HCT116 (cell line): ENCODE measurements at regions not wholly inside any gene's neighbourhood (a gene's known extent, or its start where the extent isn't known, plus 50 kb on each side); places are given as distances from the start of the nearest gene placed in this dataset.

Source experiments
- ATAC-seq: fragments of 200-7000 bp; cut with Tn5 transposase; 2 replicates; pipeline ENCODE4 v1.9.1; 2020; ENCODE audit warnings: mild to moderate bottlenecking, moderate library complexity
- BruUV-seq: library from RNA; stranded (reverse); fragments of 400-500 nt; replicated peaks from 2 replicates; lab custom pipeline; 2021; lab: Mats Ljungman, UMichigan
- CTCF ChIA-PET: fragments of 300-600 bp; sonication (Branson Sonifier 250); formaldehyde crosslinking; loops from one replicate; lab custom pipeline; 2021; ENCODE audit warnings: antibody characterized with exemption; lab: Charles Lee
- POLR2A ChIA-PET: fragments of 300-600, 350-600 bp; sonication (Branson Sonifier 250); formaldehyde crosslinking; loops from one replicate; lab custom pipeline; 2021; ENCODE audit warnings: antibody characterized with exemption; lab: Charles Lee
- RAD21 ChIA-PET, 2 experiments: fragments of 300-600 bp; sonication (Branson Sonifier 250); formaldehyde crosslinking; loops; one replicate each; lab custom pipeline; 2023; ENCODE audit warnings: low total read pairs in 2 of 2; ENCODE audit not compliant: uncharacterized antibody in 2 of 2, unreplicated experiment in 2 of 2, low non-redundant PET in 1 of 2; lab: Charles Lee
- DNase-seq: peaks from one replicate; pipeline ENCODE4 v3.0.0-alpha.2; 2010; ENCODE audit warnings: low read depth, low spot score
- H2AFZ ChIP-seq: fragments of 200-600 bp; shearing (Covaris generic), sonication (generic); 2 replicates; pipeline ENCODE4 v1.6.1; 2017; ENCODE audit warnings: low read depth, mixed run types, mixed read lengths, antibody characterized with exemption, low read length; ENCODE audit not compliant: poor library complexity, severe bottlenecking
- H3K27ac ChIP-seq: 2 replicates; pipeline ENCODE4 v1.5.1; 2012; ENCODE audit warnings: low read depth, low read length
- H3K27me3 ChIP-seq: fragments of 200-600 bp; sonication (generic); 2 replicates; pipeline ENCODE4 v1.6.1; 2016; ENCODE audit warnings: mixed run types, low read length, mixed read lengths; ENCODE audit not compliant: insufficient read depth
- H3K36me3 ChIP-seq, 2 experiments: fragments of 200-500 bp in 1 of 2; fragments of 200-600 bp in 1 of 2; sonication (Bioruptor generic) in 1 of 2; sonication (generic) in 1 of 2; 2 replicates each; pipeline versions ENCODE4 v1.5.1 to v1.6.1; 2014 to 2016; ENCODE audit warnings: low read length in 2 of 2, inconsistent platforms in 1 of 2, mixed read lengths in 1 of 2, mixed run types in 1 of 2; ENCODE audit not compliant: insufficient read depth in 2 of 2, control insufficient read depth in 1 of 2
- H3K4me1 ChIP-seq, 2 experiments: fragments of 200-600 bp in 1 of 2; sonication (generic) in 1 of 2; 2 replicates each; pipeline versions ENCODE4 v1.5.1 to v1.6.1; 2012 to 2017; ENCODE audit warnings: low read length in 2 of 2, inconsistent platforms in 1 of 2, mild to moderate bottlenecking in 1 of 2, mixed read lengths in 1 of 2, mixed run types in 1 of 2, moderate library complexity in 1 of 2; ENCODE audit not compliant: insufficient read depth in 2 of 2, control insufficient read depth in 1 of 2
- H3K4me2 ChIP-seq: fragments of 200-600 bp; sonication (generic); 2 replicates; pipeline ENCODE4 v1.6.1; 2017; ENCODE audit warnings: mixed run types, low read length, mixed read lengths
- H3K4me3 ChIP-seq, 2 experiments: fragments of 200-600 bp in 1 of 2; sonication (generic) in 1 of 2; replicated peaks in 1 of 2; 2 replicates each; pipeline ENCODE4 v1.5.1; 2011 to 2016; ENCODE audit warnings: low read length in 2 of 2, control low read depth in 1 of 2, low read depth in 1 of 2, mild to moderate bottlenecking in 1 of 2, mixed read lengths in 1 of 2, mixed run types in 1 of 2
- H3K79me2 ChIP-seq: fragments of 200-600 bp; sonication (generic); 2 replicates; pipeline ENCODE4 v1.6.1; 2017; ENCODE audit warnings: mild to moderate bottlenecking, mixed run types, low read length, moderate library complexity, mixed read lengths; ENCODE audit not compliant: insufficient read depth
- H3K9ac ChIP-seq: fragments of 200-600 bp; sonication (generic); 2 replicates; pipeline ENCODE4 v1.6.1; 2016; ENCODE audit warnings: low read length, mixed read lengths
- H3K9me2 ChIP-seq: fragments of 200-600 bp; sonication (generic), shearing (Covaris generic); 2 replicates; pipeline ENCODE4 v1.6.1; 2017; ENCODE audit warnings: mixed run types, mild to moderate bottlenecking, moderate library complexity; ENCODE audit not compliant: insufficient read depth
- H3K9me3 ChIP-seq, 2 experiments: fragments of 200-500 bp in 1 of 2; fragments of 200-600 bp in 1 of 2; sonication (Bioruptor generic) in 1 of 2; sonication (generic) in 1 of 2; 2 replicates each; pipeline ENCODE4 v1.6.1; 2014 to 2017; ENCODE audit warnings: low read length in 2 of 2, mixed read lengths in 2 of 2, inconsistent platforms in 1 of 2, low read depth in 1 of 2, mild to moderate bottlenecking in 1 of 2, mixed run types in 1 of 2, moderate library complexity in 1 of 2; ENCODE audit not compliant: control insufficient read depth in 1 of 2, insufficient read depth in 1 of 2
- H4K20me1 ChIP-seq: fragments of 200-600 bp; sonication (generic), shearing (Covaris generic); 2 replicates; pipeline ENCODE4 v1.6.1; 2017; ENCODE audit warnings: mixed run types, mild to moderate bottlenecking, moderate library complexity; ENCODE audit not compliant: insufficient read depth
- CEBPB ChIP-seq: IDR thresholded peaks from 2 replicates; pipeline ENCODE4 v1.6.1; 2012; ENCODE audit warnings: low read depth
- POLR2AphosphoS5 ChIP-seq: IDR thresholded peaks from 2 replicates; pipeline ENCODE4 v1.6.1; 2011; ENCODE audit warnings: mild to moderate bottlenecking, low read depth, low read length, moderate library complexity
- SIN3A ChIP-seq: IDR thresholded peaks from 2 replicates; pipeline ENCODE4 v1.6.1; 2012; ENCODE audit warnings: low read depth
- SRF ChIP-seq: IDR thresholded peaks from 2 replicates; pipeline ENCODE4 v1.6.1; 2012; ENCODE audit warnings: low read depth
- intact Hi-C: fragments of 100-400 bp; cut with micrococcal nuclease; formaldehyde crosslinking; loops from 2 replicates; pipeline ENCODE4 v1.10.0; 2022
- TF ChIP-seq, protein P1 (sequence below), 3 experiments: fragments of 200-600 bp in 1 of 3; sonication (generic) in 1 of 3; IDR thresholded peaks in 2 of 3; conservative IDR thresholded peaks in 1 of 3; 2 replicates each; pipeline ENCODE4 v1.5.1; 2012 to 2017; ENCODE audit warnings: low read depth in 2 of 3, low read length in 2 of 3, antibody characterized with exemption in 1 of 3, borderline replicate concordance in 1 of 3, control low read depth in 1 of 3, mild to moderate bottlenecking in 1 of 3, mixed read lengths in 1 of 3, mixed run types in 1 of 3, moderate library complexity in 1 of 3; ENCODE audit not compliant: insufficient read depth in 1 of 3
- TF ChIP-seq, protein P2 (sequence below): IDR thresholded peaks from 2 replicates; pipeline ENCODE4 v1.6.1; 2011; ENCODE audit warnings: mild to moderate bottlenecking, low read length, moderate library complexity; ENCODE audit not compliant: insufficient replicate concordance; ENCODE audit errors: extremely low read depth
- TF ChIP-seq, protein P3 (sequence below): IDR thresholded peaks from 2 replicates; pipeline ENCODE4 v1.6.1; 2012
- TF ChIP-seq, protein P4 (sequence below): IDR thresholded peaks from 2 replicates; pipeline ENCODE4 v1.6.1; 2012
- TF ChIP-seq, protein P5 (sequence below): IDR thresholded peaks from 2 replicates; pipeline ENCODE4 v1.6.1; 2012; ENCODE audit warnings: low read depth

DNA sequence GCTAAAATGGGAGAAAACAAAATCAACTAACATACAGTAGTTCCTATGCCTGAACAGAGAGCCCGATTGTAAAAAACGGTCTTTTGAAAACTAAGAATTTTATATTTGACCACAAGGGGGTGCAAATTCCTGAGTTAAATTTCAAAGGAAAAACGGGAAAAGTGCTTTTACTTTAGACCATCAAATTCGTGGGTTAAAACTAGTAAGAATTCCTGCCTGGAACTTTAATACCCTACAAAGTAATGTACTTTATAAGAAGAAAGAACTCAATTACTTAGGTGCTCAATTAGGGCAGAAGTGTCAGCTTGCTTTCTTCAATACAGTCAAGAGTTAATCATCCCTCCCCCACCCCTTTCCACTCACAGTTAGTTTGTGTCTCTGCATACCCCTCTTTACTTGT is 69.8 kb downstream of the KCNRG start:
- TF ChIP-seq, protein P1, sequence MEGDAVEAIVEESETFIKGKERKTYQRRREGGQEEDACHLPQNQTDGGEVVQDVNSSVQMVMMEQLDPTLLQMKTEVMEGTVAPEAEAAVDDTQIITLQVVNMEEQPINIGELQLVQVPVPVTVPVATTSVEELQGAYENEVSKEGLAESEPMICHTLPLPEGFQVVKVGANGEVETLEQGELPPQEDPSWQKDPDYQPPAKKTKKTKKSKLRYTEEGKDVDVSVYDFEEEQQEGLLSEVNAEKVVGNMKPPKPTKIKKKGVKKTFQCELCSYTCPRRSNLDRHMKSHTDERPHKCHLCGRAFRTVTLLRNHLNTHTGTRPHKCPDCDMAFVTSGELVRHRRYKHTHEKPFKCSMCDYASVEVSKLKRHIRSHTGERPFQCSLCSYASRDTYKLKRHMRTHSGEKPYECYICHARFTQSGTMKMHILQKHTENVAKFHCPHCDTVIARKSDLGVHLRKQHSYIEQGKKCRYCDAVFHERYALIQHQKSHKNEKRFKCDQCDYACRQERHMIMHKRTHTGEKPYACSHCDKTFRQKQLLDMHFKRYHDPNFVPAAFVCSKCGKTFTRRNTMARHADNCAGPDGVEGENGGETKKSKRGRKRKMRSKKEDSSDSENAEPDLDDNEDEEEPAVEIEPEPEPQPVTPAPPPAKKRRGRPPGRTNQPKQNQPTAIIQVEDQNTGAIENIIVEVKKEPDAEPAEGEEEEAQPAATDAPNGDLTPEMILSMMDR (IDR thresholded peaks at IDR 0.05 in 2 of 3, conservative IDR thresholded peaks at IDR 0.05 in 1 of 3; ENCODE audit: borderline replicate concordance in 1 of 3, insufficient read depth in 1 of 3, low read depth in 2 of 3, low read length in 2 of 3) = peak in 2 of 3 experiments; percentile 39 to 69; a peak in 3 of 6 replicates
- TF ChIP-seq, protein P2, sequence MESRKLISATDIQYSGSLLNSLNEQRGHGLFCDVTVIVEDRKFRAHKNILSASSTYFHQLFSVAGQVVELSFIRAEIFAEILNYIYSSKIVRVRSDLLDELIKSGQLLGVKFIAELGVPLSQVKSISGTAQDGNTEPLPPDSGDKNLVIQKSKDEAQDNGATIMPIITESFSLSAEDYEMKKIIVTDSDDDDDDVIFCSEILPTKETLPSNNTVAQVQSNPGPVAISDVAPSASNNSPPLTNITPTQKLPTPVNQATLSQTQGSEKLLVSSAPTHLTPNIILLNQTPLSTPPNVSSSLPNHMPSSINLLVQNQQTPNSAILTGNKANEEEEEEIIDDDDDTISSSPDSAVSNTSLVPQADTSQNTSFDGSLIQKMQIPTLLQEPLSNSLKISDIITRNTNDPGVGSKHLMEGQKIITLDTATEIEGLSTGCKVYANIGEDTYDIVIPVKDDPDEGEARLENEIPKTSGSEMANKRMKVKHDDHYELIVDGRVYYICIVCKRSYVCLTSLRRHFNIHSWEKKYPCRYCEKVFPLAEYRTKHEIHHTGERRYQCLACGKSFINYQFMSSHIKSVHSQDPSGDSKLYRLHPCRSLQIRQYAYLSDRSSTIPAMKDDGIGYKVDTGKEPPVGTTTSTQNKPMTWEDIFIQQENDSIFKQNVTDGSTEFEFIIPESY = no peak
- peaks cover 91% of the 10 kb centered on the region for H3K79me2 ChIP-seq
- no peaks in the 10 kb centered on the region for H3K9me3 ChIP-seq
- H3K36me3 ChIP-seq = no peaks in the 10 kb centered on the region
- ATAC-seq (no peak), DNase-seq (no peak)
- peak overlapping the region; percentile 29 for H3K4me2 ChIP-seq
- ChIA-PET POLR2A (no interaction called here), CTCF (interaction anchor here (1.0 to 1.8 kb wide), 5 partner anchors 9 to 827 kb away, joined by 3 to 7 read pairs (median 4); no protein-coding TSS in a partner anchor), RAD21 (no interaction called here)
- no peak overlapping the region for H3K4me3 ChIP-seq
- H3K4me1 ChIP-seq = peaks cover 9 to 24% of the 10 kb centered on the region in 2 experiments; a peak in 3 of 4 replicates
- no peak overlapping the region for H2AFZ ChIP-seq
- no peaks in the 10 kb centered on the region for H3K9me2 ChIP-seq
- no TSS peak for BruUV-seq
- H3K27me3 ChIP-seq = no peaks in the 10 kb centered on the region
- no peak overlapping the region for H3K9ac ChIP-seq
- H4K20me1 ChIP-seq = peaks cover 9% of the 10 kb centered on the region; the same call in 1 of the 2 replicates
- intact Hi-C loops = loop anchor here (1.0 to 2.0 kb wide), 3 partner anchors 447 to 828 kb away; no protein-coding TSS in a partner anchor
- no peak overlapping the region for H3K27ac ChIP-seq

DNA sequence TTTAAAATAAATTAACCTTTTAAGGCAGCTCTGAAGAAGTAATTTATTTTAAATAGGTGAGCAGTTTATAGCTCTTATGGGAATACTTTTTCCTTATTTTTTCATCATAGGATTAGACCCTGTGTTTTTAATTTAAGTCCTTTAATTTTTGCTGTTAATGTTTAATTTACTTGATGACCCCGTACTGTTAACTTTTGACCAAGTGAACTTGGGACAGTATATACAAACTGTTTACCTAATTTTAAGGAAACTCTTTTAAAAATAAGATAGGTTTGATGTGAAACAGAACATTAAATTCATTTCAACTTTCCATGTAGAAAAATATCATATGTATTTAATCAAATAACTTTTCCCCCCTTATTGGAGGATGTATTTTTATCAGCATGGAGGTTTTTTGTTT is 74.4 kb downstream of the KCNRG start:
- no peak overlapping the region for H3K27ac ChIP-seq
- H3K36me3 ChIP-seq = no peaks in the 10 kb centered on the region
- H3K9me2 ChIP-seq = no peaks in the 10 kb centered on the region
- H4K20me1 ChIP-seq = no peaks in the 10 kb centered on the region
- DNase-seq (no peak), ATAC-seq (no peak)
- RAD21 ChIA-PET = no interaction called here
- no peak overlapping the region for H3K4me2 ChIP-seq
- H3K4me3 ChIP-seq = no peak overlapping the region
- no peak overlapping the region for H2AFZ ChIP-seq
- intact Hi-C loops = no loop called here
- BruUV-seq = no TSS peak
- POLR2A ChIA-PET = no interaction called here
- no peak for TF ChIP-seq POLR2AphosphoS5
- TF ChIP-seq, protein P3, sequence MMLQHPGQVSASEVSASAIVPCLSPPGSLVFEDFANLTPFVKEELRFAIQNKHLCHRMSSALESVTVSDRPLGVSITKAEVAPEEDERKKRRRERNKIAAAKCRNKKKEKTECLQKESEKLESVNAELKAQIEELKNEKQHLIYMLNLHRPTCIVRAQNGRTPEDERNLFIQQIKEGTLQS = no peak
- TF ChIP-seq CEBPB = no peak
- TF ChIP-seq, protein P4, sequence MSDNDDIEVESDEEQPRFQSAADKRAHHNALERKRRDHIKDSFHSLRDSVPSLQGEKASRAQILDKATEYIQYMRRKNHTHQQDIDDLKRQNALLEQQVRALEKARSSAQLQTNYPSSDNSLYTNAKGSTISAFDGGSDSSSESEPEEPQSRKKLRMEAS = no peak
- no peak for TF ChIP-seq SIN3A
- no peak for TF ChIP-seq SRF
- TF ChIP-seq, protein P5, sequence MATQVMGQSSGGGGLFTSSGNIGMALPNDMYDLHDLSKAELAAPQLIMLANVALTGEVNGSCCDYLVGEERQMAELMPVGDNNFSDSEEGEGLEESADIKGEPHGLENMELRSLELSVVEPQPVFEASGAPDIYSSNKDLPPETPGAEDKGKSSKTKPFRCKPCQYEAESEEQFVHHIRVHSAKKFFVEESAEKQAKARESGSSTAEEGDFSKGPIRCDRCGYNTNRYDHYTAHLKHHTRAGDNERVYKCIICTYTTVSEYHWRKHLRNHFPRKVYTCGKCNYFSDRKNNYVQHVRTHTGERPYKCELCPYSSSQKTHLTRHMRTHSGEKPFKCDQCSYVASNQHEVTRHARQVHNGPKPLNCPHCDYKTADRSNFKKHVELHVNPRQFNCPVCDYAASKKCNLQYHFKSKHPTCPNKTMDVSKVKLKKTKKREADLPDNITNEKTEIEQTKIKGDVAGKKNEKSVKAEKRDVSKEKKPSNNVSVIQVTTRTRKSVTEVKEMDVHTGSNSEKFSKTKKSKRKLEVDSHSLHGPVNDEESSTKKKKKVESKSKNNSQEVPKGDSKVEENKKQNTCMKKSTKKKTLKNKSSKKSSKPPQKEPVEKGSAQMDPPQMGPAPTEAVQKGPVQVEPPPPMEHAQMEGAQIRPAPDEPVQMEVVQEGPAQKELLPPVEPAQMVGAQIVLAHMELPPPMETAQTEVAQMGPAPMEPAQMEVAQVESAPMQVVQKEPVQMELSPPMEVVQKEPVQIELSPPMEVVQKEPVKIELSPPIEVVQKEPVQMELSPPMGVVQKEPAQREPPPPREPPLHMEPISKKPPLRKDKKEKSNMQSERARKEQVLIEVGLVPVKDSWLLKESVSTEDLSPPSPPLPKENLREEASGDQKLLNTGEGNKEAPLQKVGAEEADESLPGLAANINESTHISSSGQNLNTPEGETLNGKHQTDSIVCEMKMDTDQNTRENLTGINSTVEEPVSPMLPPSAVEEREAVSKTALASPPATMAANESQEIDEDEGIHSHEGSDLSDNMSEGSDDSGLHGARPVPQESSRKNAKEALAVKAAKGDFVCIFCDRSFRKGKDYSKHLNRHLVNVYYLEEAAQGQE = no peak
- CTCF ChIA-PET = interaction anchor here (0.6 kb wide), 1 partner anchor 13 kb away, joined by 3 read pairs; no protein-coding TSS in a partner anchor
- H3K4me1 ChIP-seq = peaks cover 3 to 8% of the 10 kb centered on the region in 2 experiments; a peak in 2 of 4 replicates
- H3K79me2 ChIP-seq = peaks cover 94% of the 10 kb centered on the region
- H3K9me3 ChIP-seq = no peaks in the 10 kb centered on the region
- H3K27me3 ChIP-seq = no peaks in the 10 kb centered on the region
- no peak overlapping the region for H3K9ac ChIP-seq
